IMR-90 (cell line): ENCODE measurements at regions not wholly inside any gene's neighbourhood (a gene's known extent, or its start where the extent isn't known, plus 50 kb on each side); places are given as distances from the start of the nearest gene placed in this dataset.

ENCODE experiments used
- BHLHE40 ChIP-seq: fragments of 150-350 bp; IDR thresholded peaks from 2 replicates; pipeline ENCODE4 v1.6.1; 2016; ENCODE audit warnings: mild to moderate bottlenecking, low read depth, low read length
- CEBPB ChIP-seq: IDR thresholded peaks from 2 replicates; pipeline ENCODE4 v1.6.1; 2012; ENCODE audit warnings: low read depth, low read length, improper control_type of control experiment
- CHD1 ChIP-seq: IDR thresholded peaks from 2 replicates; pipeline ENCODE4 v1.6.1; 2012; ENCODE audit warnings: low read depth, low read length, improper control_type of control experiment
- CTCF ChIP-seq: conservative IDR thresholded peaks from 2 replicates; pipeline ENCODE4 v1.5.1; 2012; ENCODE audit warnings: mild to moderate bottlenecking, low read depth, low read length, improper control_type of control experiment
- MAZ ChIP-seq: IDR thresholded peaks from 2 replicates; pipeline ENCODE4 v1.6.1; 2012; ENCODE audit warnings: low read depth, mild to moderate bottlenecking, low read length, improper control_type of control experiment, moderate library complexity, borderline replicate concordance
- NFE2L2 ChIP-seq: fragments of 150-350 bp; IDR thresholded peaks from 2 replicates; pipeline ENCODE4 v1.6.1; 2016; ENCODE audit warnings: low read depth, mild to moderate bottlenecking, low read length
- POLR2A ChIP-seq: IDR thresholded peaks from 2 replicates; pipeline ENCODE4 v1.6.1; 2012; ENCODE audit warnings: mild to moderate bottlenecking, low read depth, low read length
- RAD21 ChIP-seq: IDR thresholded peaks from 2 replicates; pipeline ENCODE4 v1.6.1; 2012; ENCODE audit warnings: low read length, improper control_type of control experiment
- RFX5 ChIP-seq: IDR thresholded peaks from 2 replicates; pipeline ENCODE4 v1.8.0; 2012; ENCODE audit warnings: low read depth, mild to moderate bottlenecking, low read length, moderate library complexity
- USF2 ChIP-seq: fragments of 150-350 bp; IDR thresholded peaks from 2 replicates; pipeline ENCODE4 v1.6.1; 2017; ENCODE audit warnings: mild to moderate bottlenecking, antibody characterized with exemption, low read length, low read depth

GRCh38 chr12:60872850-60873713, 1277.3 kb downstream of the SLC16A7 start:
- TF ChIP-seq USF2 (no peak), CTCF (no peak), BHLHE40 (no peak), RFX5 (no peak), POLR2A (no peak), CEBPB (no peak), RAD21 (no peak), NFE2L2 (no peak), CHD1 (no peak), MAZ (no peak)
